CD4-positive, alpha-beta T cell (primary cell): ENCODE measurements at regions not wholly inside any gene's neighbourhood (a gene's known extent, or its start where the extent isn't known, plus 50 kb on each side); places are given as distances from the start of the nearest gene placed in this dataset.

Experiments used
- ATAC-seq: fragments of 200-7000 bp; cut with Tn5 transposase; one replicate; pipeline ENCODE4 v1.10.0; 2022; ENCODE audit warnings: mild to moderate bottlenecking; ENCODE audit not compliant: poor library complexity
- CTCF ChIA-PET: fragments of 350-600 bp; sonication (Branson Sonifier 250); formaldehyde crosslinking; loops from one replicate; lab custom pipeline; 2021; ENCODE audit warnings: antibody characterized with exemption, inconsistent platforms; lab: Charles Lee
- POLR2A ChIA-PET: fragments of 350-600 bp; sonication (Branson Sonifier 250); formaldehyde crosslinking; loops from one replicate; lab custom pipeline; 2021; ENCODE audit warnings: antibody characterized with exemption, inconsistent platforms; lab: Charles Lee
- DNase-seq, 14 experiments: peaks; one replicate each; pipeline ENCODE4 v3.0.0-alpha.2; 2013 to 2020; ENCODE audit warnings: mixed read lengths in 2 of 14
- H3K27ac ChIP-seq, 2 donors: one replicate each; pipeline versions ENCODE4 v1.5.1 to v1.7.0; 2013; ENCODE audit warnings: low read length in 2 of 2, low read depth in 1 of 2, mild to moderate bottlenecking in 1 of 2
- H3K27me3 ChIP-seq, 2 experiments: 1 replicate in 1 of 2; 2 replicates in 1 of 2; pipeline versions ENCODE4 v1.6.1 to v1.7.0; 2013; ENCODE audit warnings: low read length in 2 of 2, control low read depth in 1 of 2, mild to moderate bottlenecking in 1 of 2, moderate library complexity in 1 of 2; ENCODE audit not compliant: insufficient read depth in 2 of 2, control insufficient read depth in 1 of 2
- H3K36me3 ChIP-seq: one replicate; pipeline ENCODE4 v1.6.1; 2013; ENCODE audit warnings: low read length, control low read depth; ENCODE audit not compliant: insufficient read depth
- H3K4me1 ChIP-seq: one replicate; pipeline ENCODE4 v1.6.1; 2013; ENCODE audit warnings: low read length, control low read depth; ENCODE audit not compliant: insufficient read depth
- H3K4me3 ChIP-seq: one replicate; pipeline ENCODE4 v1.5.1; 2013; ENCODE audit warnings: mild to moderate bottlenecking, low read length, moderate library complexity
- H3K9me3 ChIP-seq, 2 experiments: 1 replicate in 1 of 2; 2 replicates in 1 of 2; pipeline versions ENCODE4 v1.6.1 to v1.7.0; 2013; ENCODE audit warnings: low read length in 2 of 2, mild to moderate bottlenecking in 2 of 2, control low read depth in 1 of 2, moderate library complexity in 1 of 2; ENCODE audit not compliant: control insufficient read depth in 1 of 2, insufficient read depth in 1 of 2
- H3K27ac Mint-ChIP-seq: one replicate; pipeline ENCODE4 v1.8.0; 2020; ENCODE audit warnings: mixed read lengths
- H3K27me3 Mint-ChIP-seq: one replicate; pipeline ENCODE4 v1.8.0; 2021; ENCODE audit warnings: mixed read lengths
- H3K36me3 Mint-ChIP-seq: one replicate; pipeline ENCODE4 v1.8.0; 2021; ENCODE audit warnings: low read depth, mixed read lengths
- H3K4me1 Mint-ChIP-seq: one replicate; pipeline ENCODE4 v1.8.0; 2021; ENCODE audit warnings: low read depth, mixed read lengths
- H3K4me3 Mint-ChIP-seq: one replicate; pipeline ENCODE4 v1.8.0; 2020; ENCODE audit warnings: mild to moderate bottlenecking, mixed read lengths
- H3K9me3 Mint-ChIP-seq: one replicate; pipeline ENCODE4 v1.8.0; 2020; ENCODE audit warnings: mixed read lengths
- intact Hi-C, 2 experiments: fragments of 100-400 bp; cut with DNase I in 1 of 2; cut with micrococcal nuclease in 1 of 2; formaldehyde crosslinking; loops; one replicate each; pipeline versions ENCODE4 v1.15.1 to v1.9.0; 2023 to 2025; cut with DNase I, micrococcal nuclease
- TF ChIP-seq, protein P1 (sequence below): fragments of 200-600 bp; IDR thresholded peaks from one replicate; pipeline ENCODE4 v1.8.0; 2022; ENCODE audit warnings: antibody characterized with exemption, mild to moderate bottlenecking

- no peaks in the 10 kb centered on the region for H3K9me3 ChIP-seq
- H3K9me3 Mint-ChIP-seq: no peaks in the 10 kb centered on the region
- ATAC-seq (no peak), DNase-seq (no peak)
- intact Hi-C loops: no loop called here
- H3K36me3 ChIP-seq: no peaks in the 10 kb centered on the region
- H3K27ac Mint-ChIP-seq: no peak overlapping the region
- no peaks in the 10 kb centered on the region for H3K4me1 ChIP-seq
- POLR2A ChIA-PET: no interaction called here
- H3K27me3 Mint-ChIP-seq: no peaks in the 10 kb centered on the region
- H3K4me3 Mint-ChIP-seq: no peak overlapping the region
- H3K4me1 Mint-ChIP-seq: no peaks in the 10 kb centered on the region
- no peak overlapping the region for H3K4me3 ChIP-seq
- TF ChIP-seq, protein P1, sequence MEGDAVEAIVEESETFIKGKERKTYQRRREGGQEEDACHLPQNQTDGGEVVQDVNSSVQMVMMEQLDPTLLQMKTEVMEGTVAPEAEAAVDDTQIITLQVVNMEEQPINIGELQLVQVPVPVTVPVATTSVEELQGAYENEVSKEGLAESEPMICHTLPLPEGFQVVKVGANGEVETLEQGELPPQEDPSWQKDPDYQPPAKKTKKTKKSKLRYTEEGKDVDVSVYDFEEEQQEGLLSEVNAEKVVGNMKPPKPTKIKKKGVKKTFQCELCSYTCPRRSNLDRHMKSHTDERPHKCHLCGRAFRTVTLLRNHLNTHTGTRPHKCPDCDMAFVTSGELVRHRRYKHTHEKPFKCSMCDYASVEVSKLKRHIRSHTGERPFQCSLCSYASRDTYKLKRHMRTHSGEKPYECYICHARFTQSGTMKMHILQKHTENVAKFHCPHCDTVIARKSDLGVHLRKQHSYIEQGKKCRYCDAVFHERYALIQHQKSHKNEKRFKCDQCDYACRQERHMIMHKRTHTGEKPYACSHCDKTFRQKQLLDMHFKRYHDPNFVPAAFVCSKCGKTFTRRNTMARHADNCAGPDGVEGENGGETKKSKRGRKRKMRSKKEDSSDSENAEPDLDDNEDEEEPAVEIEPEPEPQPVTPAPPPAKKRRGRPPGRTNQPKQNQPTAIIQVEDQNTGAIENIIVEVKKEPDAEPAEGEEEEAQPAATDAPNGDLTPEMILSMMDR: no peak
- CTCF ChIA-PET: no interaction called here
- no peaks in the 10 kb centered on the region for H3K27me3 ChIP-seq
- no peaks in the 10 kb centered on the region for H3K36me3 Mint-ChIP-seq
- H3K27ac ChIP-seq: no peak overlapping the region
Measured at GRCh38 chr15:94080989-94081605, 150.3 kb upstream of the MCTP2 start.

GRCh38 chr15:94080416-94080815, 150.9 kb upstream of the MCTP2 start:
- intact Hi-C loops: no loop called here
- Mint-ChIP-seq H3K27me3 (no peaks in the 10 kb centered on the region), H3K27ac (no peak overlapping the region), H3K36me3 (no peaks in the 10 kb centered on the region), H3K4me3 (no peak overlapping the region), H3K9me3 (no peaks in the 10 kb centered on the region), H3K4me1 (no peaks in the 10 kb centered on the region)
- no peak overlapping the region for H3K4me3 ChIP-seq
- no peaks in the 10 kb centered on the region for H3K4me1 ChIP-seq
- no peaks in the 10 kb centered on the region for H3K36me3 ChIP-seq
- CTCF ChIA-PET: no interaction called here
- H3K27ac ChIP-seq: no peak overlapping the region
- peak in 2 of 14 experiments; percentile 9 to 22 for DNase-seq
- POLR2A ChIA-PET: no interaction called here
- H3K27me3 ChIP-seq: no peaks in the 10 kb centered on the region
- TF ChIP-seq, protein P1: no peak
- ATAC-seq: no peak
- H3K9me3 ChIP-seq: no peaks in the 10 kb centered on the region

DNA sequence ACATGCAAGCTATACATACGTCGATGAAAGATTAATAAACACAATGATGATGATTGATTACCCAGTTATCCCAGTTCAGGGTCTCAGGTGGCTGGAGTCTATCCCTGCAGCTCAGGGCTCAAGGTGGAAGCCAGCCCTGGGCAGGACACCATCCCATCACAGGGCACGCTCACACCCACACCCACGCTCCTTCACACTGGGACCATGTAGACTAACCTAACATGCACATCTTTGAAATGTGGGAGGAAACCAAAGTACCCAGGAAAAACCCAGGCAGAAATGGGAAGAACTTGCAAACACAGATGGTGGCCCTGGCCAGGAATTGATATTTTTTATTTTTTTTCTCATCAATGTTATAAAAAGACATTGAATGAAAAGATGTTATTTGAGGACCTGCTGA, 151.4 kb upstream of the MCTP2 start:
- H3K4me3 ChIP-seq: no peak overlapping the region
- ChIA-PET POLR2A (no interaction called here), CTCF (no interaction called here)
- H3K27ac ChIP-seq: no peak overlapping the region
- intact Hi-C loops: no loop called here
- DNase-seq (no peak), ATAC-seq (no peak)
- TF ChIP-seq, protein P1: no peak
- no peaks in the 10 kb centered on the region for H3K36me3 ChIP-seq
- Mint-ChIP-seq H3K9me3 (no peaks in the 10 kb centered on the region), H3K27me3 (no peaks in the 10 kb centered on the region), H3K27ac (no peak overlapping the region), H3K36me3 (no peaks in the 10 kb centered on the region), H3K4me3 (no peak overlapping the region), H3K4me1 (no peaks in the 10 kb centered on the region)
- H3K4me1 ChIP-seq: no peaks in the 10 kb centered on the region
- no peaks in the 10 kb centered on the region for H3K27me3 ChIP-seq
- no peaks in the 10 kb centered on the region for H3K9me3 ChIP-seq
